DOHH2 (cell line): ENCODE measurements at regions not wholly inside any gene's neighbourhood (a gene's known extent, or its start where the extent isn't known, plus 50 kb on each side); places are given as distances from the start of the nearest gene placed in this dataset.

Source experiments
- H3F3A ChIP-seq: fragments of 200-600 bp; sonication (generic), shearing (Covaris generic); 2 replicates; pipeline ENCODE4 v1.6.0; 2016; ENCODE audit warnings: antibody characterized with exemption, mild to moderate bottlenecking; ENCODE audit not compliant: control insufficient read depth, insufficient read depth
- H3K27ac ChIP-seq: fragments of 200-600 bp; sonication (generic); 2 replicates; pipeline ENCODE4 v1.5.1; 2014; ENCODE audit warnings: low read depth, mild to moderate bottlenecking, low read length, moderate library complexity
- H3K27me3 ChIP-seq: fragments of 200-600 bp; sonication (generic); 2 replicates; pipeline ENCODE4 v1.6.1; 2014; ENCODE audit warnings: mild to moderate bottlenecking, low read length, mixed read lengths; ENCODE audit not compliant: control insufficient read depth
- H3K36me3 ChIP-seq: fragments of 200-600 bp; sonication (generic); 2 replicates; pipeline ENCODE4 v1.6.1; 2014; ENCODE audit warnings: mild to moderate bottlenecking, low read length, moderate library complexity, mixed read lengths; ENCODE audit not compliant: control insufficient read depth
- H3K4me1 ChIP-seq: fragments of 200-600 bp; sonication (generic); 2 replicates; pipeline ENCODE4 v1.6.1; 2014; ENCODE audit warnings: mild to moderate bottlenecking, low read length, mixed read lengths; ENCODE audit not compliant: control insufficient read depth
- H3K4me2 ChIP-seq: fragments of 200-600 bp; sonication (generic); 2 replicates; pipeline ENCODE4 v1.6.0; 2014; ENCODE audit warnings: mild to moderate bottlenecking, low read length, moderate library complexity
- H3K4me3 ChIP-seq: fragments of 200-600 bp; sonication (generic); 2 replicates; pipeline ENCODE4 v1.5.1; 2014; ENCODE audit warnings: mild to moderate bottlenecking, low read length, mixed read lengths
- H3K79me2 ChIP-seq: fragments of 200-600 bp; sonication (generic); 2 replicates; pipeline ENCODE4 v1.6.1; 2014; ENCODE audit warnings: mild to moderate bottlenecking, low read length, mixed read lengths; ENCODE audit not compliant: control insufficient read depth
- H3K9me2 ChIP-seq: fragments of 200-600 bp; sonication (generic); replicated peaks from 2 replicates; pipeline ENCODE4 v1.6.1; 2014; ENCODE audit warnings: mild to moderate bottlenecking, low read length, mixed read lengths; ENCODE audit not compliant: control insufficient read depth
- H3K9me3 ChIP-seq: fragments of 200-600 bp; sonication (generic); 2 replicates; pipeline ENCODE4 v1.6.1; 2014; ENCODE audit warnings: antibody characterized with exemption, low read length, mixed read lengths; ENCODE audit not compliant: control insufficient read depth, insufficient read depth
- H4K20me1 ChIP-seq: fragments of 200-600 bp; sonication (generic); 2 replicates; pipeline ENCODE4 v1.6.0; 2014; ENCODE audit warnings: low read depth, mild to moderate bottlenecking, antibody characterized with exemption, low read length, moderate library complexity; ENCODE audit not compliant: control insufficient read depth, insufficient read depth
- EZH2phosphoT487 ChIP-seq: fragments of 200-600 bp; sonication (generic); IDR thresholded peaks from 2 replicates; pipeline ENCODE4 v1.6.1; 2017; ENCODE audit warnings: borderline replicate concordance, mild to moderate bottlenecking, antibody characterized with exemption, low read length, moderate library complexity, mixed read lengths
- TF ChIP-seq, protein P1 (sequence below): fragments of 200-600 bp; sonication (generic); IDR thresholded peaks from one replicate; pipeline ENCODE4 v1.5.1; 2014; ENCODE audit warnings: antibody characterized with exemption, mild to moderate bottlenecking, low read depth, low read length; ENCODE audit not compliant: poor library complexity, severe bottlenecking

DNA sequence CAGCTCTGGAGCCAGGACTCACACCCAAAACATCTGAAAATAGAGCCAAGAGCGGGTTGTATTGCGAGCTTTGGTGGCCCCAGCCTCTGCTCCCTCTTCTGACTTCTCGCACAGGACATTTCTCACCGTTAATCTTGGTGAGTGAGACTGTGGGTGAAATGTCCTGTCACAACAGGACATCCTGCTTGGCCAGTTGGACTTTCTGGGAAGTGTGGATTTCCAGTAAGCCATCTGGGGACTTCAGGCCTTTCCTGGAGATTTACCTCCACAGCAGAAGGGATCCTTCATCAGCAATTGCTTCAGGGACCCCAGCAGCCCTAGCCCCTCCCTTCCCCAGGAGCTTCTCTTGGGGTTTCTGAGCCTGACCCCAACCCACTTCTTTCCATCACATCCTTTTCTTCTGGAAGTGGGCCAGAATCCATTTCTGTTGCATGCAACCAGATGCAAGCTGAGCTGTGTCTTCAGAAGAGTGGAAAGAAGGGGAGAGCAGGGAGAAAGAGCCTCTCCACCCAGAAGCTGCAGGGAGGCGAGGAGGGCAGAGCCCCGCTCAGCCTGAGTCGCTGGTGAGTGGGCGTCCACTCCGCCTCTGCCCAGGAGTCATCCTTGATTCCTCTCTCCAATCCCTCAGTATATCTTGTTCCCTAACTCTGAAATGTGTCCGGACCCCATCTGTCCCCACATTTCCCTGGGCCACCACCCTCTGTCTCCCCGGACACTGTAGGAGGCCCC lies 50.3 kb upstream of the GADD45G start:
- no peak overlapping the region for H3K4me3 ChIP-seq
- H3F3A ChIP-seq, result no peaks in the 10 kb centered on the region
- no peaks in the 10 kb centered on the region for H3K9me3 ChIP-seq
- no peaks in the 10 kb centered on the region for H3K9me2 ChIP-seq
- H3K79me2 ChIP-seq, result no peaks in the 10 kb centered on the region
- TF ChIP-seq, protein P1, sequence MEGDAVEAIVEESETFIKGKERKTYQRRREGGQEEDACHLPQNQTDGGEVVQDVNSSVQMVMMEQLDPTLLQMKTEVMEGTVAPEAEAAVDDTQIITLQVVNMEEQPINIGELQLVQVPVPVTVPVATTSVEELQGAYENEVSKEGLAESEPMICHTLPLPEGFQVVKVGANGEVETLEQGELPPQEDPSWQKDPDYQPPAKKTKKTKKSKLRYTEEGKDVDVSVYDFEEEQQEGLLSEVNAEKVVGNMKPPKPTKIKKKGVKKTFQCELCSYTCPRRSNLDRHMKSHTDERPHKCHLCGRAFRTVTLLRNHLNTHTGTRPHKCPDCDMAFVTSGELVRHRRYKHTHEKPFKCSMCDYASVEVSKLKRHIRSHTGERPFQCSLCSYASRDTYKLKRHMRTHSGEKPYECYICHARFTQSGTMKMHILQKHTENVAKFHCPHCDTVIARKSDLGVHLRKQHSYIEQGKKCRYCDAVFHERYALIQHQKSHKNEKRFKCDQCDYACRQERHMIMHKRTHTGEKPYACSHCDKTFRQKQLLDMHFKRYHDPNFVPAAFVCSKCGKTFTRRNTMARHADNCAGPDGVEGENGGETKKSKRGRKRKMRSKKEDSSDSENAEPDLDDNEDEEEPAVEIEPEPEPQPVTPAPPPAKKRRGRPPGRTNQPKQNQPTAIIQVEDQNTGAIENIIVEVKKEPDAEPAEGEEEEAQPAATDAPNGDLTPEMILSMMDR, result no peak
- TF ChIP-seq EZH2phosphoT487, result no peak
- H3K4me2 ChIP-seq, result no peak overlapping the region
- no peaks in the 10 kb centered on the region for H4K20me1 ChIP-seq
- H3K27me3 ChIP-seq, result peaks cover 53% of the 10 kb centered on the region
- H3K27ac ChIP-seq, result no peak overlapping the region
- H3K36me3 ChIP-seq, result no peaks in the 10 kb centered on the region
- no peaks in the 10 kb centered on the region for H3K4me1 ChIP-seq

DNA sequence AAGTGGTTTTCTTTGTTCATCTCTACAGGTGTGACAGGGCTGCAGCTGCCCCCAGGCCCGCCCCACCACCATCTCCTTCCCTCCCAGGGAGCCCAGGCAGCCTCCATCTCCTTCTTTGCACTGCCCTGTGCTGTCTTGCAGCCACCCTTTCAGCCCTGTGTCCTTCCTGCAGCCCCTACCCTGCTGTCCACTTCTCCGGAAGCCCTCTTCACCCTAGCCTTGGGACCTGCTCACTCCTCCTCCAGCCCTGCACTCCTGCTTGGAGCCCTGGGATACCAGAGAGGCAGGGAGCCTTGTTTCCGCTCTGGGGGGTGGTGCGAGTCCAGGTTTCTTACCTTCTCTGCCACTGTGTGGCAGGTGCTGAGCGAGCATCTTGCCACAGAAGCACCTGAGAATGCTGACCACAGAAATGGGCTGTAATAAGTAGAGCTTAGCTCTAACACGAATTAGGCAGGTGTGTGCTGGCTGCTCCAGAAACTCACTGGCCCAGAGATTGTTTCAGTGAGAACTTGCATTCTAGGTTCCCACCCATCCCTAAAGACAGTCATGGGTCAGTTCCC lies 51.3 kb upstream of the GADD45G start:
- Histone ChIP-seq H3K27ac (no peak overlapping the region), H3K9me3 (no peaks in the 10 kb centered on the region), H3K79me2 (no peaks in the 10 kb centered on the region), H3K36me3 (no peaks in the 10 kb centered on the region), H3K27me3 (peaks cover 48% of the 10 kb centered on the region), H3F3A (no peaks in the 10 kb centered on the region), H3K4me3 (no peak overlapping the region), H3K4me1 (no peaks in the 10 kb centered on the region), H3K9me2 (no peaks in the 10 kb centered on the region), H3K4me2 (no peak overlapping the region), H4K20me1 (no peaks in the 10 kb centered on the region)
- no peak for TF ChIP-seq EZH2phosphoT487
- TF ChIP-seq, protein P1, result no peak

DNA sequence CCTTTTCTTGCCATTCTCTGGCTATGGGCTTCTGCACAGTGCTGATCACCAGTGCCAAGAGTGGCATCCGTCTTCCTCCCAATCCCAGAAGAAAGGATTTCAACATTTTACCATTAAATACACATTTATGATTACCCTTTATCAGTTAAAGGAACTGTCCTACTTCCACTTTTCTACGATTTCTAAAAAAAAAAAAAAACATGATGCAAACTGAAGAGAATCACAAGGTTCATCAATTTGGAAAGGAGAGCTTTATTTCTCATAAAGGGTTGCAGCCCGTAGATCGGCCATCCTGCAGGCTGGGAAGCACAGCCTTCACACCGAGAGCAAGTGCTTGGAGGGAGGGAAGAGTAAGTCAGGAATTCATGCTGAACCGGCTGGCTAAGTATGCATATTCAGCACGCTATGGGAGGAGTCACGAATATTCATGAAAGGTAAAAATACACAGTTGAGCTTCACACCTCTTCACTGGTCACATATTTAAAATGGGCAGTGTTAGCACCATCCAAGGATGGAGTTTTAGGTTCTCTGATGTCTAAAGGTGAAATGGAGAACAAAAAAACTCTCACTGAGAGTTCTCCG lies 52.5 kb upstream of the SEMA4D start:
- no peaks in the 10 kb centered on the region for H3K9me2 ChIP-seq
- H3K9me3 ChIP-seq, result no peaks in the 10 kb centered on the region
- H3K79me2 ChIP-seq, result no peaks in the 10 kb centered on the region
- H3K27me3 ChIP-seq, result peaks cover 30% of the 10 kb centered on the region
- no peak overlapping the region for H3K27ac ChIP-seq
- no peaks in the 10 kb centered on the region for H3K4me1 ChIP-seq
- no peaks in the 10 kb centered on the region for H3F3A ChIP-seq
- no peaks in the 10 kb centered on the region for H3K36me3 ChIP-seq
- H4K20me1 ChIP-seq, result no peaks in the 10 kb centered on the region
- no peak overlapping the region for H3K4me3 ChIP-seq
- H3K4me2 ChIP-seq, result no peak overlapping the region
- TF ChIP-seq, protein P1, result no peak
- no peak for TF ChIP-seq EZH2phosphoT487
